ENCODE measurements at regions not wholly inside any gene's neighbourhood (a gene's known extent, or its start where the extent isn't known, plus 50 kb on each side); places are given as distances from the start of the nearest gene placed in this dataset.

DNA sequence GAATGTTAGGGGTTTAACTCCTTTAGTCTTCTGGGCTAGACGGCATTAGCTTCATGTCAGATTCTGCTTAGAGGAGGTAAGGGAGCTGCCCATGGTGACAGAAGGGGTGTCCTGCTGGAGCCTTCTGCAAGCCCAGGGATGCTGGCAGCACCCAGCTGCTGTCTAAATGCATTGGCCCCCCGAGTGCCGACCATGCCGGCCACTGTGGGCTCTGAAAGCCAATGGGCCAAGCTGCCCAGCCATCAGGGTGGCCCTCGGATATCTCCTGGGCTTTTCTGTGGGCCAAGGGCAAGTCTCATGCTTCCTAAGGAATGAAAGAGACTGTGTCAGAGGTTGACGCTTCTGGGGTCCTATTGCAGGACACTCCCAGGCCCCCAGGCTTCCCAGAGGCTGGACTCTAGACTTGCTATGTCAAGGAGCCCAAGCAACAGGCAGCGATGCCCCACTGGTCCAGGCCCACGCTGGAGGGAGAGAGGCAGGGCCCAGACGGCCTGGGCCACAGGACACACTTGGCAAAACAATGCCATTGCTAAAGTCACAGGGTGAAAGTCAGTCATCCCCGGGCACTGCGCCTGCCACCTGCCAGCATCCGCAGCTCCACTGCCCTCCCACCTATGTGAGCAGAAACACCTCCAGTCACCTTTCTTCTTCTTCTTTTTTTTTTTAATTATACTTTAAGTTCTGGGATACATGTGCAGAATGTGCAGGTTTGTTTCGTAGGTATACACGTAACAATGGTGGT, 160.2 kb upstream of the GPR12 start:
- ATAC-seq = no peak
- TF ChIP-seq PPARA (CRISPR knock-in tag; IDR thresholded peaks at IDR 0.05; ENCODE audit: borderline replicate concordance) (no peak), SNAI2 (CRISPR knock-in tag; IDR thresholded peaks at IDR 0.05) (no peak), ARNTL (CRISPR knock-in tag; IDR thresholded peaks at IDR 0.05; ENCODE audit: borderline replicate concordance, low read depth) (no peak), ESRRG (CRISPR knock-in tag; IDR thresholded peaks at IDR 0.05) (no peak), ZFP30 (CRISPR knock-in tag; IDR thresholded peaks at IDR 0.05) (no peak), GLIS3 (CRISPR knock-in tag; IDR thresholded peaks at IDR 0.05) (no peak)

- no peak for TF ChIP-seq CSDC2 (CRISPR knock-in tag; IDR thresholded peaks at IDR 0.05)
- TF ChIP-seq TCF4 (CRISPR knock-in tag; IDR thresholded peaks at IDR 0.05; ENCODE audit: borderline replicate concordance) = no peak
- no peak for TF ChIP-seq CREB5 (CRISPR knock-in tag; IDR thresholded peaks at IDR 0.05; ENCODE audit: low read depth)
- no peak for TF ChIP-seq GLIS3 (CRISPR knock-in tag; IDR thresholded peaks at IDR 0.05)
- no peak for TF ChIP-seq ZC3H10 (CRISPR knock-in tag; IDR thresholded peaks at IDR 0.05)
- TF ChIP-seq OSR1 (CRISPR knock-in tag; IDR thresholded peaks at IDR 0.05) = no peak
- no peak for TF ChIP-seq ZNF8 (CRISPR knock-in tag; IDR thresholded peaks at IDR 0.05)
- TF ChIP-seq PPARA (CRISPR knock-in tag; IDR thresholded peaks at IDR 0.05; ENCODE audit: borderline replicate concordance) = no peak
- TF ChIP-seq, protein P1, sequence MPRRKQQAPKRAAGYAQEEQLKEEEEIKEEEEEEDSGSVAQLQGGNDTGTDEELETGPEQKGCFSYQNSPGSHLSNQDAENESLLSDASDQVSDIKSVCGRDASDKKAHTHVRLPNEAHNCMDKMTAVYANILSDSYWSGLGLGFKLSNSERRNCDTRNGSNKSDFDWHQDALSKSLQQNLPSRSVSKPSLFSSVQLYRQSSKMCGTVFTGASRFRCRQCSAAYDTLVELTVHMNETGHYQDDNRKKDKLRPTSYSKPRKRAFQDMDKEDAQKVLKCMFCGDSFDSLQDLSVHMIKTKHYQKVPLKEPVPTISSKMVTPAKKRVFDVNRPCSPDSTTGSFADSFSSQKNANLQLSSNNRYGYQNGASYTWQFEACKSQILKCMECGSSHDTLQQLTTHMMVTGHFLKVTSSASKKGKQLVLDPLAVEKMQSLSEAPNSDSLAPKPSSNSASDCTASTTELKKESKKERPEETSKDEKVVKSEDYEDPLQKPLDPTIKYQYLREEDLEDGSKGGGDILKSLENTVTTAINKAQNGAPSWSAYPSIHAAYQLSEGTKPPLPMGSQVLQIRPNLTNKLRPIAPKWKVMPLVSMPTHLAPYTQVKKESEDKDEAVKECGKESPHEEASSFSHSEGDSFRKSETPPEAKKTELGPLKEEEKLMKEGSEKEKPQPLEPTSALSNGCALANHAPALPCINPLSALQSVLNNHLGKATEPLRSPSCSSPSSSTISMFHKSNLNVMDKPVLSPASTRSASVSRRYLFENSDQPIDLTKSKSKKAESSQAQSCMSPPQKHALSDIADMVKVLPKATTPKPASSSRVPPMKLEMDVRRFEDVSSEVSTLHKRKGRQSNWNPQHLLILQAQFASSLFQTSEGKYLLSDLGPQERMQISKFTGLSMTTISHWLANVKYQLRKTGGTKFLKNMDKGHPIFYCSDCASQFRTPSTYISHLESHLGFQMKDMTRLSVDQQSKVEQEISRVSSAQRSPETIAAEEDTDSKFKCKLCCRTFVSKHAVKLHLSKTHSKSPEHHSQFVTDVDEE (CRISPR knock-in tag; IDR thresholded peaks at IDR 0.05) = no peak
- TF ChIP-seq ISL1 (CRISPR knock-in tag; IDR thresholded peaks at IDR 0.05) = no peak
- no peak for TF ChIP-seq TOX (CRISPR knock-in tag; IDR thresholded peaks at IDR 0.05; ENCODE audit: borderline replicate concordance)
- no peak for TF ChIP-seq ZFP30 (CRISPR knock-in tag; IDR thresholded peaks at IDR 0.05)
- TF ChIP-seq ESRRG (CRISPR knock-in tag; IDR thresholded peaks at IDR 0.05) = no peak
- TF ChIP-seq, protein P2, sequence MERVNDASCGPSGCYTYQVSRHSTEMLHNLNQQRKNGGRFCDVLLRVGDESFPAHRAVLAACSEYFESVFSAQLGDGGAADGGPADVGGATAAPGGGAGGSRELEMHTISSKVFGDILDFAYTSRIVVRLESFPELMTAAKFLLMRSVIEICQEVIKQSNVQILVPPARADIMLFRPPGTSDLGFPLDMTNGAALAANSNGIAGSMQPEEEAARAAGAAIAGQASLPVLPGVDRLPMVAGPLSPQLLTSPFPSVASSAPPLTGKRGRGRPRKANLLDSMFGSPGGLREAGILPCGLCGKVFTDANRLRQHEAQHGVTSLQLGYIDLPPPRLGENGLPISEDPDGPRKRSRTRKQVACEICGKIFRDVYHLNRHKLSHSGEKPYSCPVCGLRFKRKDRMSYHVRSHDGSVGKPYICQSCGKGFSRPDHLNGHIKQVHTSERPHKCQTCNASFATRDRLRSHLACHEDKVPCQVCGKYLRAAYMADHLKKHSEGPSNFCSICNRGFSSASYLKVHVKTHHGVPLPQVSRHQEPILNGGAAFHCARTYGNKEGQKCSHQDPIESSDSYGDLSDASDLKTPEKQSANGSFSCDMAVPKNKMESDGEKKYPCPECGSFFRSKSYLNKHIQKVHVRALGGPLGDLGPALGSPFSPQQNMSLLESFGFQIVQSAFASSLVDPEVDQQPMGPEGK (CRISPR knock-in tag; IDR thresholded peaks at IDR 0.05; ENCODE audit: borderline replicate concordance) = no peak
- TF ChIP-seq, protein P3, sequence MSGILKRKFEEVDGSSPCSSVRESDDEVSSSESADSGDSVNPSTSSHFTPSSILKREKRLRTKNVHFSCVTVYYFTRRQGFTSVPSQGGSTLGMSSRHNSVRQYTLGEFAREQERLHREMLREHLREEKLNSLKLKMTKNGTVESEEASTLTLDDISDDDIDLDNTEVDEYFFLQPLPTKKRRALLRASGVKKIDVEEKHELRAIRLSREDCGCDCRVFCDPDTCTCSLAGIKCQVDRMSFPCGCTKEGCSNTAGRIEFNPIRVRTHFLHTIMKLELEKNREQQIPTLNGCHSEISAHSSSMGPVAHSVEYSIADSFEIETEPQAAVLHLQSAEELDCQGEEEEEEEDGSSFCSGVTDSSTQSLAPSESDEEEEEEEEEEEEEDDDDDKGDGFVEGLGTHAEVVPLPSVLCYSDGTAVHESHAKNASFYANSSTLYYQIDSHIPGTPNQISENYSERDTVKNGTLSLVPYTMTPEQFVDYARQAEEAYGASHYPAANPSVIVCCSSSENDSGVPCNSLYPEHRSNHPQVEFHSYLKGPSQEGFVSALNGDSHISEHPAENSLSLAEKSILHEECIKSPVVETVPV (CRISPR knock-in tag; IDR thresholded peaks at IDR 0.05) = no peak
- TF ChIP-seq RARB (CRISPR knock-in tag; IDR thresholded peaks at IDR 0.05) = no peak
- ATAC-seq = no peak
Measured at GRCh38 chr13:26919732-26920131, 159.1 kb upstream of the GPR12 start.

- TF ChIP-seq POU6F1 (CRISPR knock-in tag; IDR thresholded peaks at IDR 0.05; ENCODE audit: borderline replicate concordance, low read depth) (no peak), ZFP30 (CRISPR knock-in tag; IDR thresholded peaks at IDR 0.05) (no peak), ZNF70 (CRISPR knock-in tag; IDR thresholded peaks at IDR 0.05) (no peak), PPARA (CRISPR knock-in tag; IDR thresholded peaks at IDR 0.05; ENCODE audit: borderline replicate concordance) (no peak), GLIS3 (CRISPR knock-in tag; IDR thresholded peaks at IDR 0.05) (no peak), CSDC2 (CRISPR knock-in tag; IDR thresholded peaks at IDR 0.05) (no peak), BACH2 (CRISPR knock-in tag; IDR thresholded peaks at IDR 0.05; ENCODE audit: borderline replicate concordance) (no peak), ZNF565 (CRISPR knock-in tag; conservative IDR thresholded peaks at IDR 0.05; ENCODE audit: low read depth) (no peak), CREB5 (CRISPR knock-in tag; IDR thresholded peaks at IDR 0.05; ENCODE audit: low read depth) (no peak), ZC3H10 (CRISPR knock-in tag; IDR thresholded peaks at IDR 0.05) (no peak), ESRRG (CRISPR knock-in tag; IDR thresholded peaks at IDR 0.05) (no peak), TCF4 (CRISPR knock-in tag; IDR thresholded peaks at IDR 0.05; ENCODE audit: borderline replicate concordance) (no peak), TOX (CRISPR knock-in tag; IDR thresholded peaks at IDR 0.05; ENCODE audit: borderline replicate concordance) (no peak), ZFP3 (CRISPR knock-in tag; IDR thresholded peaks at IDR 0.05) (no peak)
- TF ChIP-seq, protein P1 (CRISPR knock-in tag; IDR thresholded peaks at IDR 0.05) = no peak
- no peak for ATAC-seq
Measured at GRCh38 chr13:26919311-26919710, 158.7 kb upstream of the GPR12 start.

All from SK-N-SH treated with all-trans-retinoic acid at 6 μM for 48 hours (cell line).